Renal pelvis (tissue), 1 donor: ENCODE measurements at regions not wholly inside any gene's neighbourhood (a gene's known extent, or its start where the extent isn't known, plus 50 kb on each side); places are given as distances from the start of the nearest gene placed in this dataset.
"Not testable (repeated sequence)": the region's sequence is repeated elsewhere in the genome, so short reads cannot be mapped to it uniquely, and the experiment has no call there.

Source experiments
- DNase-seq: peaks from one replicate; pipeline ENCODE4 v3.0.0-alpha.2; 2013

DNA sequence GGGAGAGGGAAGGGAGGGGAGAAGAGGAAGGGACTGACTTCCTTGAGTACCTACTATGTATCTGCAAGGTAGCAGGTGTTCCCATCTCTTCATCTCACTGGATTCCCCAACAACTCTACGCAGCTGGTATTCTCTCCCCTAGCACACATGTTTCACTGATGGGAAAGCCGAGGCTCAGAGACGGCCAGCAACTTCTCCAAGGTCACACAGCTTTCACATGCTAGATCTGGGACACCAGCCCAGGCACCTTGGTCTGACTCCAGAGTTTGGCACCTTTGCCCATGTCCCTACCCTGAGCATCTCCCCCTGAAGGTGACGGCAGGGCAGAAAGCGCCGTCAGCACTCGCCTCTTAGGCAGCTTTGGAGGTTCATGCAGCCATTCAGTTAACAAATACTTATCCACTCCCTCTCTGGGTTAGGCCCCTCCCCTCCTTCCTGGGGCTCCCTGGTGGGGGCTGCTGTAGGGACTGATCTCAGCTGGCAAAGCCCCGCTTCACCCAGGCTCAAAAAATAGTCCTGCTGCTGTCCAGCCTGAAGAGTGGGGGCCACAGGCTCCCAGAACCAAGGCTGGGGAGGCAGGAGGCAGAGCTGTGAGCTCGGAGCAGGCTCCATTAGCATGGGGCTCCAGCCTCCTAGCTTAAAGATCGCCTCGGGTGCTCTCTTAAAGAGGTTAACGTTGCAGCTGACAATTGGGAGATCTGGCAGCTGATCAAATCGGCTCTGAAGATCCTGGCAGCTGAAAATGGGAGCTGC, 79.4 kb downstream of the IGLL1 start:
- no peak for DNase-seq

DNA sequence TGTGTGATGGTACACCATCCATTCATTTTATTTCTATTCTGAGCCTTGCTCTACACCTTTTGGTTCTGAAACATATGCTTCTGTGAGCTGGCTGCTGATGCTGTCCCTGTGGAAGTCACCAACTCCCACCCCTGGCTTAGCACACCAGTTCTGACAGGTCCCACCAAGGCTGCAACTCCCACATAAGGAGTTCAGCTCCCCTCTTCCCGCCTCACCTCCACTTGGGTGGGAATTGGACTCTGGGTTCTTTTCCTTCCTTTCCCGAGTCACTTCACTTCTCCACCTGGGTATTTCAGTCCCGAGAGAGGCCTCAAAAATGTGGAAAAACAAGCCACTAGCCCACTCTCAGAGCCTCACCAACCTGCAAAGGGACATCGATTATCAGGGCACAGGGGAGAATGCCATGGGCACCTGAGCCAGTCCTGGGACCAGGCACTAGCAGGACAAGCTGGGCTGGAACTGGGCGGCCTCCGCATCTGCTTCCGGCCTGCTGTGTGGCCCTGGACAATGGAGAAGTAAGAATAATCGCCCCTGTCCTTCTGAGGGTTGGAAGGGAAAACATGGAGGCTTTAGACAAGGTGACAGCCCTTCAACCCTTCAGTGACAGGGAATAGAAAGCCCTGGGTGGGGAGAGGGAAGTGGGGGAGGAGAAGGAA, 80.1 kb downstream of the IGLL1 start:
- no peak for DNase-seq

DNA sequence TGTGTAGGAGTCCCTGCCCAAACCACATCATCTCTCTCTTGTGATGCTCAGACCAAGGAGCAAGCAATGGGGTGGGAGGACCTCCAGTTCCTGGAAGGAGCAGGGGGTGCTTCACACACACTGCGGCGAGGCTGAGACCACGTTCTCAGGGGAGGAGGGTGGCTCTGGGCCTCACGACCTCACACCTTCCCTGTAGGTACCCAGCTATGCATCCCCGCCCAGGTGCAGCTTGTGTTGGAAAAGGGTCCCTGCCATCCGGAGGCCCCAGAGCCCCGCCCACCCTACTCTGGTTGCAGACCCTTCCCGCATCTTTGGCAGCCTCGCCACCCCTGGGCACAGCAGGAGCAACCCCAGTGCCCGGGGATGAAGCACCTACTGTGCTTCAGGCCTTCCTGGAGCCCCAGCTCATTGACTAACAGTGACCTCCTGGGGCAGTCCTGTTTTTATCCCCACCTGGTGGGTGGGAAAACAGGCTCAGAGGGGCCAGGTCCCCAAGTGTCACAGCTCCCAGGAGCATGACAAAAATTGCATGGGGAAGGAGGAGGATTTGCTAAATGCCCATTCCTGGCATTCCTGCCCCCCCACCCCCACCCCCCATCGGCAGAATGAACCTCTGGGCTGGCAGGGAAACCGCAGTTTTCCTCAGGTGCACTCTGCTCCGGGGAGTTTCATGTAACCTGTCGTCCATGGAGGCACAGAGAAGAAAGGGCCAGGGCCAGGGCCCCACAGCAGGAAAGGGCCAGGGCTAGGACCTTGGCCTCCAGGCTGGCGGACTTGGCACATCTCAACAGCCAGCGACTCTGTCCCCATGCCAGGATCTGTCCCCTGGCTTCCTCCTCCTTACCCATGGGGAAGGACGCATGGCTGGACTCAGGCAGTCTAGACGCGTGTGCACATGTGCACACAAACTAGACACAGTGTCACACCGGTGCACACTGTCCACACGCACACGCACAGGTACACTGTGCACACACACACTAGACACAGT, 81.0 kb downstream of the IGLL1 start:
- no peak for DNase-seq

GRCh38 chr22:23497889-23498288, 82.2 kb downstream of the IGLL1 start:
- DNase-seq, result not testable (repeated sequence)

GRCh38 chr22:23497016-23497885, 82.8 kb downstream of the IGLL1 start:
- no peak for DNase-seq

GRCh38 chr22:23496445-23496833, 83.7 kb downstream of the IGLL1 start:
- no peak for DNase-seq

GRCh38 chr22:23495614-23496444, 84.3 kb downstream of the IGLL1 start:
- no peak for DNase-seq

GRCh38 chr22:23494930-23495266, 85.2 kb downstream of the IGLL1 start:
- DNase-seq, result no peak

- DNase-seq, result no peak
Observed at GRCh38 chr22:23485490-23485889, 94.6 kb downstream of the IGLL1 start.

GRCh38 chr22:23484651-23485050, 95.4 kb downstream of the IGLL1 start:
- DNase-seq, result no peak

DNA sequence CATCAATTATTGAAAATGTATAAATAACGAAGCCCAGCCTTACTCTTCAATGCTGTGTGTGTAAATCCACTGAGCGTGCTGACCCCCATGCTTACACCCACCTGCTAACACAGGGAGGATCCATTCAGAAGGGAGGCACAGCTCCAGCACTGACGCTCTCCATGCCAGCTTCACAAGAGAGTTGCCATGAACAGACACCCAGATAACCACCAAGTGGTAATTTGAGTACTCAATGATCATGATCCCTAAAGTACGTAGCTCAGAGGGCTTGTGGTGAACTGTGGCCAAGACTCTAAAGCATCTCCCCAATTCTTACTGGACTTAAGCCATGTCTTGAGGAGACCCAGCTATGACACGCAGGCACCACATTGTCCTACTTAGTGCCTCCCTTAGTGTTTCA, 98.7 kb downstream of the IGLL1 start:
- DNase-seq, result no peak

DNA sequence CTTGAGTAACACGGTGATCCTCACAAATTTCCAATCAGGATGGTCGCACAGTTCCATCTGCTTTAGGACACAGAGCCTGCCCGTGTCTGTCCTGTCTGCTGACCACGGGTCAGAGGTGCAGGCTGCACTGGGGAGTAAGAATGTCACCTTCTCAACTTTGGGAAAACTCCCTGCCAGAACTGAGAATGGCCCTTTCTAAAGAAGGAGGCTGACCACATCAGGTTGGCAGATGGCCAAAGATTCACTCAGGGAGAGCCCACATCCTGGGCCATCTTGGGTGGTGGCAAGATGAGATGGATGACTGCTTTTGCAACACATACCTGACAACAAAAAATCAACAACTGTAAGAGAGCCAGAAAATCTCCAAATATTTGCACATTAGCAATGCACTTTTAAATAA, 101.9 kb downstream of the IGLL1 start:
- DNase-seq, result no peak

DNA sequence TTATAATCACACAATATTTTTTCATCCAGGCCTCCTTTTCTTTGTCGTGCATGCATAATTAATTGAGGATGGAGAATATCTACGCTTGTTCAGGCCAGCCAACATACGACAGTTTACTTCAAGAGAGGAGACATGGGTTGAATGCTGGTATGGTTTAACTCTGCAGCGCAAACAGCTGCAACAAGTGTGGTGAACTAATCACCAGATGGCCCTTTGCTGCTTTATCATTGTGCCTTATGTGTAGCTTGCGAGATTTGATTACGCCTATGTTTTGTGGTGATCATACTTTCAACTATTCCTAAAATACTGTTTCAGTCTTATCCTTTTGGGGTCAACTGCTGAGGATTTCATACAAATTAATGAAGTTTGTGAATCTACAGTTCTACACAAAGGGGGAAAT, 105.6 kb downstream of the IGLL1 start:
- DNase-seq, result not testable (repeated sequence)

GRCh38 chr22:23473901-23474300, 106.2 kb downstream of the IGLL1 start:
- no peak for DNase-seq

DNA sequence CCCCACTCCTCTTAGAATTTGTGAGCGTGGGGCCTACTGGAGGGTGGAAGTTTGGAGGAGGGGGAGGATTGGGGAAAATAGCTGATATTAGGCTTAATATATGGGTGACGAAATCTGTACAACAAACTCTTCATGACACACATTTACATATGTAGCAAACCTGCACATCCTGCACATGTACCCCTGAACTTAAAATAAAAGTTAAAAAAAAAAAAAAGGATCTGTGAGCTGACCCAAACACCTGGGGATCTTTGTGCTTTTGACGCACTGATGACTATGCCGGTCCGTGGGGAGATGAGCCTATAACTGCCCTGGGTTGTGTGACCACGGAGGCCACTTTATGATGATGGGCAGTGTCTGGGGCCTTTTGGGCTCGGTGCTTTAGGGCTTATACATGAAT, 107.7 kb downstream of the IGLL1 start:
- not testable (repeated sequence) for DNase-seq

GRCh38 chr22:23471698-23472097, 108.4 kb downstream of the IGLL1 start:
- DNase-seq, result no peak

DNA sequence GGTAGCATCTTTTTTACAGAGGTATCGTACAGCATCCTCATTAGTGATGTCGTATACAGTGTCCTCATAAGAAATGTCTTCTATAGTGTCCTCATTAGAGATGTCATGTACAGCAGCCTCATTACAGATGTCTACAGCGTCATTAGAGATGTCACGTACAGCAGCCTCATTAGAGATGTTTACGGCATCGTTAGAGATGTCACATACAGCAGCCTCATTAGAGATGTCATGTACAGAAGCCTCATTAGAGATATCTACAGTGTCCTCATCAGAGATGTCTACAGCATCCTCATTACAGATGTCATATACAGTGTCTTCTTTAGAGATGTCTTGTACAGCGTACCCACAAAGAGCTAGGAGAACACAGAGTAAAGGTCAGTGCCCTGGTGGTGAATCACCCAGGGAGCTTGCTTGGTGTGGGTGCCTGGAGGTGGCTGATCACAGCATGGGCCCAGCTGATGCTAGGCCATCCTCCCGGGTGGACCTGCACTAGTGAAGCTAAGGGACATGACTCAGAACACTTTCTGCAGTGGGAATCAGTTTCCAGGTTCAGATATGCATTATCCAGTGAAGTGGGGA, 109.2 kb downstream of the IGLL1 start:
- no peak for DNase-seq

DNA sequence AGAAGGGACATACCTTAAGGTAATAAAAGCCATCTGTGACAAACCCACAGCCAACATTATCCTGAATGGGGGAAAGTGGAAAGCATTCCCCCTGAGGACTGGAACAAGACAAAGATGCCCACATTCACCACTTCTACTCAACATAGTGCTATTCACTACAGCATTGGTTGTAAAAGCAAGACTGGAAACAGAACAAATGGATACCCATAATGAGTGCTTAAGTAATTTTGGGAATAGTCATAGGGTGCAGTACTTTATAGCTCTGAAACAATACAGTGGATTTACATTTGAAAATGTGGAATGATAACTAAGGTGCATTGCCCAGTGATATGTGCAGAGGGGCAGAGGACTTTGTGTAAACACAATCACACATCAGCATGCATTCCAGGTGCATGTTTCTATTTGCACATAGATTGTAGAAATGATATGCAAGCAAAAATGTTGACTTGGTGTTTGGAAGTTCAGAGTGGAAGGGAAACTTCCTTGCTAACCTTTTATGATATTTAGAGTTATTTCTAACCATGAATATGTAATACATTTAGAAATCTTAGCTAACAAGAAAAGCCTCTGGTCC, 112.3 kb downstream of the IGLL1 start:
- no peak for DNase-seq

- DNase-seq, result no peak
Observed at GRCh38 chr22:23466351-23466750, 113.7 kb downstream of the IGLL1 start.

- not testable (repeated sequence) for DNase-seq
Observed at GRCh38 chr22:23464796-23465195, 115.3 kb downstream of the IGLL1 start.
